ENCODE measurements at regions not wholly inside any gene's neighbourhood (a gene's known extent, or its start where the extent isn't known, plus 50 kb on each side); places are given as distances from the start of the nearest gene placed in this dataset.

- Mint-ChIP-seq H3K27ac (no peak overlapping the region), H3K27me3 (ENCODE audit: low read depth in 3 of 3) (peaks cover 0 to 10% (median 5%) of the 10 kb centered on the region in 3 donors), H3K36me3 (no peaks in the 10 kb centered on the region), H3K4me3 (no peak overlapping the region), H3K4me1 (no peaks in the 10 kb centered on the region), H3K9me3 (peaks cover 0 to 2% (median 0%) of the 10 kb centered on the region in 7 donors)
- Histone ChIP-seq H3K4me1 (ENCODE audit: control insufficient read depth in 1 of 2, insufficient read depth in 2 of 2, low read length in 2 of 2) (no peaks in the 10 kb centered on the region), H3K9me3 (replicated peaks in 1 of 2; ENCODE audit: control insufficient read depth in 1 of 2, insufficient read depth in 1 of 2, low read length in 2 of 2) (no peaks in the 10 kb centered on the region), H2AFZ (ENCODE audit: insufficient read depth, low read depth, low read length, poor library complexity, severe bottlenecking) (no peak overlapping the region), H4K20me1 (ENCODE audit: insufficient read depth, low read length) (no peaks in the 10 kb centered on the region), H3K27ac (ENCODE audit: low read depth in 1 of 2, low read length in 2 of 2) (no peak overlapping the region), H3K4me3 (replicated peaks in 1 of 3; ENCODE audit: low read depth in 2 of 3, low read length in 3 of 3) (no peak overlapping the region), H3K27me3 (ENCODE audit: control insufficient read depth in 2 of 2, insufficient read depth in 2 of 2, low read length in 2 of 2) (no peaks in the 10 kb centered on the region), H3K9ac (ENCODE audit: insufficient read depth, low read length, poor library complexity, severe bottlenecking) (no peak overlapping the region), H3K36me3 (replicated peaks in 1 of 2; ENCODE audit: control insufficient read depth in 1 of 2, insufficient read depth in 2 of 2, low read length in 2 of 2) (no peaks in the 10 kb centered on the region), H3K4me2 (replicated peaks; ENCODE audit: extremely low read depth, low read length, poor library complexity, severe bottlenecking) (no peak overlapping the region), H3K79me2 (ENCODE audit: insufficient read depth, low read length) (no peaks in the 10 kb centered on the region)
- no peak for TF ChIP-seq CTCF (IDR thresholded peaks at IDR 0.05)
- intact Hi-C loops (cut with micrococcal nuclease), result no loop called here
- no peak for DNase-seq
- WGBS (ENCODE audit: insufficient coverage), result 90% methylated on average over 2 of the region's 6 CpGs
Measured at GRCh38 chr1:209241487-209241886, 342.0 kb upstream of the CAMK1G start.

GRCh38 chr1:209248649-209249279 lies 334.8 kb upstream of the CAMK1G start:
- H3K27ac Mint-ChIP-seq, result peak overlapping the region in 1 of 7 donors; percentile 3
- WGBS (ENCODE audit: insufficient coverage), result 20% methylated on average over 1 of the region's 6 CpGs
- Histone ChIP-seq H3K27me3 (ENCODE audit: control insufficient read depth in 2 of 2, insufficient read depth in 2 of 2, low read length in 2 of 2) (no peaks in the 10 kb centered on the region), H3K9me3 (replicated peaks in 1 of 2; ENCODE audit: control insufficient read depth in 1 of 2, insufficient read depth in 1 of 2, low read length in 2 of 2) (no peaks in the 10 kb centered on the region), H3K27ac (ENCODE audit: low read depth in 1 of 2, low read length in 2 of 2) (no peak overlapping the region), H3K9ac (ENCODE audit: insufficient read depth, low read length, poor library complexity, severe bottlenecking) (no peak overlapping the region), H3K4me3 (replicated peaks in 1 of 3; ENCODE audit: low read depth in 2 of 3, low read length in 3 of 3) (no peak overlapping the region), H3K79me2 (ENCODE audit: insufficient read depth, low read length) (no peaks in the 10 kb centered on the region), H4K20me1 (ENCODE audit: insufficient read depth, low read length) (no peaks in the 10 kb centered on the region), H3K4me2 (replicated peaks; ENCODE audit: extremely low read depth, low read length, poor library complexity, severe bottlenecking) (no peak overlapping the region), H3K36me3 (replicated peaks in 1 of 2; ENCODE audit: control insufficient read depth in 1 of 2, insufficient read depth in 2 of 2, low read length in 2 of 2) (no peaks in the 10 kb centered on the region), H3K4me1 (ENCODE audit: control insufficient read depth in 1 of 2, insufficient read depth in 2 of 2, low read length in 2 of 2) (no peaks in the 10 kb centered on the region), H2AFZ (ENCODE audit: insufficient read depth, low read depth, low read length, poor library complexity, severe bottlenecking) (no peak overlapping the region)
- H3K36me3 Mint-ChIP-seq, result no peaks in the 10 kb centered on the region
- DNase-seq, result peak; percentile 6 to 43 (median 29)
- H3K27me3 Mint-ChIP-seq (ENCODE audit: low read depth in 3 of 3), result peaks cover 2 to 7% (median 4%) of the 10 kb centered on the region in 3 donors
- H3K4me3 Mint-ChIP-seq, result no peak overlapping the region
- no peaks in the 10 kb centered on the region for H3K4me1 Mint-ChIP-seq
- intact Hi-C loops (cut with micrococcal nuclease), result no loop called here
- H3K9me3 Mint-ChIP-seq, result no peaks in the 10 kb centered on the region
- TF ChIP-seq CTCF (IDR thresholded peaks at IDR 0.05), result peak; percentile 97
